Fibroblast of the aortic adventitia (primary cell): ENCODE measurements at regions not wholly inside any gene's neighbourhood (a gene's known extent, or its start where the extent isn't known, plus 50 kb on each side); places are given as distances from the start of the nearest gene placed in this dataset.

Experiments used
- DNase-seq: peaks from one replicate; pipeline ENCODE4 v3.0.0-alpha.2; 2010; ENCODE audit warnings: low read depth
- H3K4me3 ChIP-seq: 2 replicates; pipeline ENCODE4 v1.5.1; 2011; ENCODE audit warnings: low read depth, mild to moderate bottlenecking, control low read depth, low read length, moderate library complexity
- CTCF ChIP-seq: IDR thresholded peaks from 2 replicates; pipeline ENCODE4 v1.5.1; 2011; ENCODE audit warnings: mild to moderate bottlenecking, low read length, control low read depth, inconsistent platforms; ENCODE audit not compliant: insufficient read depth

DNA sequence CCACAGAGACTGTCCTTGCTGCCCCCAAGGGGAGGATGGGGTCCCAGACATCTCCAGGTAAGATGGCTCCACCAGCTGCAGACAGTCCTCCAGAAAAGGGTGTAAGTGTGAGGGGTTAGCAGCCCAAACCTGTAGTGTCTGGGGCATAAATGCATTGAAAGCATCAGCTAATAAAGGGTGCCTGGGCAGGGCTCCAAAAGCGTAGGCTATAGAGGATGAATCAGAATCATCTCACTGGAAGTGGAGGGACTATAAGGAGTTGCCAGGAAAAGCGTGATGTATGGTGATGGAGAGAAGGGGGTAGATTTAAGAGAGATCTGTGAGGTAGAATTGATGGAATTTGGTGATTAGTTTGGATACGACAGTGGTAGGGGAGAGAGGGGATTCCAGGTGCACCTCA, 79.9 kb upstream of the ONECUT1 start:
- TF ChIP-seq CTCF = no peak
- no peak overlapping the region for H3K4me3 ChIP-seq
- no peak for DNase-seq

DNA sequence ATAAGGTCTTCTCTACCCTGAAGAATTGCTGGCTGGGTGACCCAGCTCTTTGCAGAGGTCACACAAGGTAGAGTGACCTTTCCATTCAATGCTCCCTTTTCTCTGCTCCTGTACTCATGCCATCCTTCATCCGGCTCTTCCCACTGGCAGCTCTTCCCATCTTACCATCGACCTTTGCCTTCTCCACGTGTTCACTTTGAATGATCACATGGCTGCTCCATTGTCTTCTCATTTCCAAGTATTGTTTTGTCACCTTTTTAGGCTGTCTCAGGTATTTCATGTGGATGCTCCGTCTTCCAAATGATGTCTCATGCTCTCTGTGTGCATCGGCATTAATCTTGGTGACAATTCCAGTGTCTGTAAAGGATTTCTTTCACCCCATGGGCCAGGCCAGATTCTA, 76.6 kb upstream of the ONECUT1 start:
- no peak for TF ChIP-seq CTCF
- no peak for DNase-seq
- no peak overlapping the region for H3K4me3 ChIP-seq

- no peak overlapping the region for H3K4me3 ChIP-seq
- no peak for TF ChIP-seq CTCF
- DNase-seq = no peak
Observed at GRCh38 chr15:52862677-52863076, 72.5 kb upstream of the ONECUT1 start.

- TF ChIP-seq CTCF = no peak
- no peak for DNase-seq
- no peak overlapping the region for H3K4me3 ChIP-seq
Observed at GRCh38 chr15:52858782-52859176, 68.6 kb upstream of the ONECUT1 start.

DNA sequence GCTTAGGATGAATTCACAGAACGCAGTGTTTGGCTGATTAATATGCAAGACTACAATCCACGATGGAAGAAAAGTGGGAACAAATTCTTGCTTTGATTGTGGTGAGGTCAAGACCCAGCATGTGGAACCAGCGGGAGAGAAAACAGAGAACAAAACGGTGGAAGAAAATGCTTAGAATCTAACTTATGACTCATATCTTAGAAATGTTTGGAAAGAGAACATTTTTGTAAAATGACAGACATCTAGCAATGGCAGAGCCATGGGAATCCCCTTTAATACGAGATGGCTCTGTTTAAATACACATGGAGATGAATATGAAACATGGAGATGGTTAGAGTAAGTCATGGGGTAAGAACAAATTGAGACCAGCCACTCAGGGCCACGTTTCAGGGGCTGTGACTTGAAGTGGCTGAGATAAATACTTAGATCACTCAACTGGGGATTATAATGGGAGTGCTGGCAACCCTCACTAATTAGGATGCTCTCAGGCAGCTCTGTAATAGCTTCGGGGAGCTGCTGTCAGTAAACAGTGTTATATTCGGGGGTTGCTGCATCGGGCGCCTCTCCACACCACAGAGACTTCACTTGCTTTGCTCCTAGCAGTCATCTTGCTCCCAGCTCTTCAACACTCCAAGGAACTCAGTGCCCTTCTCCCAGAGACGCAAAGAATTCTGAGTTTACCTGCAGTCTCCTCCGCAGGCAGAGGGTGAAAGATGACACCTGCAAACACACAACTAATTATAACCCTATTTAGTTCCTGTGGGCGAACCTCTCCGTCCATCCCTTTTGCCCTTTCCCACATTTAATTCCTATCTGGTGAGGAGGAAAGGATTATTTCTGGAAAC, 68.0 kb upstream of the ONECUT1 start:
- no peak for DNase-seq
- H3K4me3 ChIP-seq = no peak overlapping the region
- no peak for TF ChIP-seq CTCF

DNA sequence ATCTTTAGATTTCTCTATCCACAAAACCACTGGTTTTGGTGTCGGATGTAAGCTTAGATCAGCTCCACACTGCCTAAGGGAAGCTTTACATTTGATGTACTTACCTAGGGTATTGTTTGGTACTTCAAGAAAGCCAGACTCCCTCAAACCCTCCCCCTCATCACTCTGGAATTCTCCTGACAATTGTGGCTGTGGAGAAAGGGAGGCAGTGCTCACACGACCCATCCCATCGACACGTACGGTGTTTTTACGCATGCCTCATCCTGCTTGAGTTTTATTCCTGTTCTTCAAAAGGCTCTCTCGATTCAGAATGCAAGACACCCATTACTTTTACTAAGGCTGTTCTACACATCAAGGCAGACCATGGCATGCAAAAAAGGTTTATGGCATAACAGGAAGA, 67.3 kb upstream of the ONECUT1 start:
- TF ChIP-seq CTCF = no peak
- no peak for DNase-seq
- H3K4me3 ChIP-seq = no peak overlapping the region

DNA sequence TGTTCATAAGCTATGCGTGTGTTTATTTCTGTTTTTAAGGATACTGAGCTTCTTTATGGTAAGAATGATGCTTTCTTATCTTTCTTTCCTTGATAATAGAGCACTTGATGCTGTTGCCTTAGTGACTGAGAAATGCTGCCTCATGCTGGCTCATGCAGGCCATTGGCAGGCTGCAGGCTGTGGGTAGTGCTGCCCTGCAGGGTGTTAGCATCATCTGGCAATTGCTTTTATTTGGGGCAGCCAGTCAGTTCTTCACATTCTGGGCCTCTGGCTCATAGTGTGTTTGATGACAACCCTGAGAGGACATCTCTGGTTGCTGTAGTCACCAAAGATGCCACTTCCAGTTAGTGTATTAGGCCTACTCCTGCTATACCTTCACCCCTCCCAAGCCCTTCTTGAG, 66.2 kb upstream of the ONECUT1 start:
- H3K4me3 ChIP-seq = no peak overlapping the region
- no peak for TF ChIP-seq CTCF
- no peak for DNase-seq
